Progenitor cell of endocrine pancreas (in vitro differentiated cells): ENCODE measurements at regions not wholly inside any gene's neighbourhood (a gene's known extent, or its start where the extent isn't known, plus 50 kb on each side); places are given as distances from the start of the nearest gene placed in this dataset.

Experiments
- DNase-seq: peaks from one replicate; pipeline ENCODE4 v3.0.0; 2021; ENCODE audit warnings: low spot score; ENCODE audit not compliant: unreplicated experiment
- H3K27ac Mint-ChIP-seq: 2 replicates; pipeline ENCODE4 v1.8.0; 2021; ENCODE audit warnings: mild to moderate bottlenecking, moderate library complexity, mixed read lengths
- H3K27me3 Mint-ChIP-seq: 2 replicates; pipeline ENCODE4 v1.8.0; 2021; ENCODE audit warnings: mixed read lengths
- H3K36me3 Mint-ChIP-seq: 2 replicates; pipeline ENCODE4 v1.8.0; 2022; ENCODE audit warnings: mixed read lengths; ENCODE audit not compliant: insufficient read depth
- H3K4me1 Mint-ChIP-seq: 2 replicates; pipeline ENCODE4 v1.8.0; 2021; ENCODE audit warnings: low read depth, mixed read lengths
- H3K4me3 Mint-ChIP-seq: 2 replicates; pipeline ENCODE4 v1.8.0; 2021; ENCODE audit warnings: low read depth, mild to moderate bottlenecking, moderate library complexity, mixed read lengths
- H3K9me3 Mint-ChIP-seq: 2 replicates; pipeline ENCODE4 v1.8.0; 2021; ENCODE audit warnings: low read depth, mixed read lengths
- CTCF ChIP-seq: fragments of 200-600 bp; sonication (generic); IDR thresholded peaks from one replicate; pipeline ENCODE4 v1.5.0; 2021; ENCODE audit warnings: antibody characterized with exemption, mild to moderate bottlenecking; ENCODE audit not compliant: unreplicated experiment

DNA sequence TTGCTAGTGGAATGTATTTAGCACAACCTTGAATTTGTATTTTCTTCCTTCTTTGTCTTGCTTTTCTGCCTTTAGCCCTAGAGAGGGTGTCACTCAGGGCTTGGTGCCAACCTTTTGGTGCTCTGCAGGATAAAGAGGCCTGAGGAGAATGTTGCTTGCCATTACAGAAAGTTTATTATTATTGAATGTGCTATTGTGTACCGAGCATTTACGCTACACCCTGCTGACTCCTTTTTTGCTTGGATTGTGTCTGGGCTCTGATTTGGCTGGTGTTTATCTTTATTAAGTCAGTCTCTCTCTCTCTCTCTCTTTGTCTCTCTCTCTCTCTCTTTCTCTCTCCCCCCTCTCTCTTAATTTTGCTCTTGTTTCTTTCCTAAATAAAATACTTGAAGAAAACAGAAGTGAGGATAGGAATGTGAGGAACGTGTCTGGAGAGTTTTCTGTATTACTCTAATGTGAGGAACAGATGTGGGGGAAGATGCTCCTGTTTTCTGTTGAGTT lies 284.4 kb upstream of the PHYHIPL start:
- H3K9me3 Mint-ChIP-seq: no peaks in the 10 kb centered on the region
- DNase-seq: no peak
- TF ChIP-seq CTCF: no peak
- H3K27me3 Mint-ChIP-seq: no peaks in the 10 kb centered on the region
- H3K4me3 Mint-ChIP-seq: no peak overlapping the region
- peaks cover 2% of the 10 kb centered on the region for H3K4me1 Mint-ChIP-seq
- no peaks in the 10 kb centered on the region for H3K36me3 Mint-ChIP-seq
- no peak overlapping the region for H3K27ac Mint-ChIP-seq

- H3K27ac Mint-ChIP-seq: no peak overlapping the region
Measured at GRCh38 chr10:58894929-58895328, 281.5 kb upstream of the PHYHIPL start.

GRCh38 chr10:58896229-58896628 lies 280.2 kb upstream of the PHYHIPL start:
- Mint-ChIP-seq H3K9me3 (no peaks in the 10 kb centered on the region), H3K27ac (no peak overlapping the region), H3K4me3 (no peak overlapping the region)

More at GRCh38 chr10:58894929-58895328, 281.5 kb upstream of the PHYHIPL start:
- Mint-ChIP-seq H3K9me3 (no peaks in the 10 kb centered on the region), H3K4me3 (no peak overlapping the region), H3K27me3 (no peaks in the 10 kb centered on the region), H3K4me1 (peaks cover 2% of the 10 kb centered on the region), H3K36me3 (no peaks in the 10 kb centered on the region)
- DNase-seq: no peak
- no peak for TF ChIP-seq CTCF

DNA sequence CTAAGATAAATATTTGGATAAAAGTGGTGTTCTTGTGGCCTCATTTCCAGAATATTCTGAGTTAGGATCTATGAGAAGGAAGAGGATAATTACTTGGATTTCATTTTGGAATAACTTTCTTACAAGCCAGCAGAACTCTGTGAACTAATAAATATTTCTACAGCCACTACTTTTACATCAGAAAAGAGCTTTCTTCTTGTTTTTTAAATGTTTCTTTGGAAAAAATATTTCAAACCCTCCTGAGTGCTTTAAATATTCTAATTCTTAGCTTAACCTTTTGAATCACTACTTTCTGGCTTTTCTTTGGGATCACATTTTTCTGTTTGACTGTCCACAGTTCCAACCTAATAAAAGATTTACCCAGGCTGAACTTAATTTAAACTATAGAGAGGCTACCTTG lies 279.2 kb upstream of the PHYHIPL start:
- H3K36me3 Mint-ChIP-seq: no peaks in the 10 kb centered on the region
- no peak overlapping the region for H3K4me3 Mint-ChIP-seq
- H3K27ac Mint-ChIP-seq: no peak overlapping the region
- no peak for TF ChIP-seq CTCF
- no peaks in the 10 kb centered on the region for H3K27me3 Mint-ChIP-seq
- peaks cover 2% of the 10 kb centered on the region for H3K4me1 Mint-ChIP-seq
- peaks cover 5% of the 10 kb centered on the region for H3K9me3 Mint-ChIP-seq
- no peak for DNase-seq

More at GRCh38 chr10:58896229-58896628, 280.2 kb upstream of the PHYHIPL start:
- no peak for TF ChIP-seq CTCF
- peaks cover 2% of the 10 kb centered on the region for H3K4me1 Mint-ChIP-seq
- no peaks in the 10 kb centered on the region for H3K36me3 Mint-ChIP-seq
- no peaks in the 10 kb centered on the region for H3K27me3 Mint-ChIP-seq
- no peak for DNase-seq

- H3K9me3 Mint-ChIP-seq: peaks cover 5% of the 10 kb centered on the region
- DNase-seq: no peak
- no peak for TF ChIP-seq CTCF
- no peak overlapping the region for H3K4me3 Mint-ChIP-seq
- no peak overlapping the region for H3K27ac Mint-ChIP-seq
- no peaks in the 10 kb centered on the region for H3K27me3 Mint-ChIP-seq
- H3K36me3 Mint-ChIP-seq: no peaks in the 10 kb centered on the region
- peaks cover 2% of the 10 kb centered on the region for H3K4me1 Mint-ChIP-seq
Measured at GRCh38 chr10:58897708-58898107, 278.7 kb upstream of the PHYHIPL start.
